BE2C (cell line): ENCODE measurements at regions not wholly inside any gene's neighbourhood (a gene's known extent, or its start where the extent isn't known, plus 50 kb on each side); places are given as distances from the start of the nearest gene placed in this dataset.

Source experiments
- DNase-seq: peaks from one replicate; pipeline ENCODE4 v3.0.0-alpha.2; 2020
- H3K27me3 ChIP-seq: fragments of 250-450 bp; sonication (Bioruptor Pico); 2 replicates; pipeline ENCODE4 v1.5.1; 2020; ENCODE audit warnings: mild to moderate bottlenecking
- H3K36me3 ChIP-seq: fragments of 250-450 bp; sonication (Bioruptor Pico); 2 replicates; pipeline ENCODE4 v1.5.1; 2020; ENCODE audit warnings: mild to moderate bottlenecking
- H3K4me1 ChIP-seq: fragments of 250-450 bp; sonication (Bioruptor Pico); 2 replicates; pipeline ENCODE4 v1.5.1; 2020
- H3K4me3 ChIP-seq: 2 replicates; pipeline ENCODE4 v1.5.1; 2011; ENCODE audit warnings: low read depth, low read length
- H3K9me3 ChIP-seq: fragments of 250-450 bp; sonication (Bioruptor Pico); 2 replicates; pipeline ENCODE4 v1.5.1; 2020
- TF ChIP-seq, protein P1 (sequence below): IDR thresholded peaks from 2 replicates; pipeline ENCODE4 v1.5.1; 2012; ENCODE audit warnings: mild to moderate bottlenecking, low read depth, low read length

GRCh38 chr7:125848157-125848556, 918.5 kb upstream of the POT1 start:
- TF ChIP-seq, protein P1, sequence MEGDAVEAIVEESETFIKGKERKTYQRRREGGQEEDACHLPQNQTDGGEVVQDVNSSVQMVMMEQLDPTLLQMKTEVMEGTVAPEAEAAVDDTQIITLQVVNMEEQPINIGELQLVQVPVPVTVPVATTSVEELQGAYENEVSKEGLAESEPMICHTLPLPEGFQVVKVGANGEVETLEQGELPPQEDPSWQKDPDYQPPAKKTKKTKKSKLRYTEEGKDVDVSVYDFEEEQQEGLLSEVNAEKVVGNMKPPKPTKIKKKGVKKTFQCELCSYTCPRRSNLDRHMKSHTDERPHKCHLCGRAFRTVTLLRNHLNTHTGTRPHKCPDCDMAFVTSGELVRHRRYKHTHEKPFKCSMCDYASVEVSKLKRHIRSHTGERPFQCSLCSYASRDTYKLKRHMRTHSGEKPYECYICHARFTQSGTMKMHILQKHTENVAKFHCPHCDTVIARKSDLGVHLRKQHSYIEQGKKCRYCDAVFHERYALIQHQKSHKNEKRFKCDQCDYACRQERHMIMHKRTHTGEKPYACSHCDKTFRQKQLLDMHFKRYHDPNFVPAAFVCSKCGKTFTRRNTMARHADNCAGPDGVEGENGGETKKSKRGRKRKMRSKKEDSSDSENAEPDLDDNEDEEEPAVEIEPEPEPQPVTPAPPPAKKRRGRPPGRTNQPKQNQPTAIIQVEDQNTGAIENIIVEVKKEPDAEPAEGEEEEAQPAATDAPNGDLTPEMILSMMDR: no peak
- Histone ChIP-seq H3K9me3 (no peaks in the 10 kb centered on the region), H3K27me3 (no peaks in the 10 kb centered on the region), H3K36me3 (no peaks in the 10 kb centered on the region), H3K4me3 (no peak overlapping the region), H3K4me1 (no peaks in the 10 kb centered on the region)
- no peak for DNase-seq

DNA sequence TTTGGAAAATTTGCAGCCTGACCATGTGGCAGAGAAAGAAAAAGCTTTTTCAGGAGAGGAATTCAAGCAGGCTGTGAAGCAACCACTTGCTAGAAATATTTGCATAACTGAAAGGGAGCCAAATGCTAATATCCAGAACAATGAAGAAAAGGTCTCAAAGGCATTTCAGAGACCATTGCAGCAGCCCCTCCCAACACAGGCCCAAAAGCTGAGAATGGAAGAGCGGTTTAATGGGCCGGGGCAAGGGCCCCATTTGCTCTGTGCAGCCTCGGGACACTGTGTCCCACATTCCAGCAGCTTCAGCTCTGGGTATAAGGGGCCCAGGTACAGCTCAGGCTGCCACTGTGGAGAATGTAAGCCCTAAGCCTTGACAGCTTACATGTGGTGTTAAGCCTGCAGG, 918.1 kb upstream of the POT1 start:
- Histone ChIP-seq H3K27me3 (no peaks in the 10 kb centered on the region), H3K4me3 (no peak overlapping the region), H3K9me3 (no peaks in the 10 kb centered on the region), H3K4me1 (no peaks in the 10 kb centered on the region), H3K36me3 (no peaks in the 10 kb centered on the region)
- DNase-seq: no peak
- TF ChIP-seq, protein P1: no peak

- Histone ChIP-seq H3K9me3 (no peaks in the 10 kb centered on the region), H3K27me3 (no peaks in the 10 kb centered on the region), H3K36me3 (no peaks in the 10 kb centered on the region), H3K4me3 (no peak overlapping the region), H3K4me1 (no peaks in the 10 kb centered on the region)
- TF ChIP-seq, protein P1: no peak
- DNase-seq: no peak
Observed at GRCh38 chr7:125847055-125847454, 917.4 kb upstream of the POT1 start.

- TF ChIP-seq, protein P1: no peak
- Histone ChIP-seq H3K4me3 (no peak overlapping the region), H3K9me3 (no peaks in the 10 kb centered on the region), H3K4me1 (no peaks in the 10 kb centered on the region), H3K36me3 (no peaks in the 10 kb centered on the region), H3K27me3 (no peaks in the 10 kb centered on the region)
- no peak for DNase-seq
Observed at GRCh38 chr7:125845686-125846085, 916.1 kb upstream of the POT1 start.

GRCh38 chr7:125834421-125834820, 904.8 kb upstream of the POT1 start:
- no peaks in the 10 kb centered on the region for H3K9me3 ChIP-seq
- H3K4me3 ChIP-seq: no peak overlapping the region
- no peaks in the 10 kb centered on the region for H3K27me3 ChIP-seq
- DNase-seq: no peak
- no peaks in the 10 kb centered on the region for H3K36me3 ChIP-seq
- TF ChIP-seq, protein P1: no peak
- no peaks in the 10 kb centered on the region for H3K4me1 ChIP-seq

DNA sequence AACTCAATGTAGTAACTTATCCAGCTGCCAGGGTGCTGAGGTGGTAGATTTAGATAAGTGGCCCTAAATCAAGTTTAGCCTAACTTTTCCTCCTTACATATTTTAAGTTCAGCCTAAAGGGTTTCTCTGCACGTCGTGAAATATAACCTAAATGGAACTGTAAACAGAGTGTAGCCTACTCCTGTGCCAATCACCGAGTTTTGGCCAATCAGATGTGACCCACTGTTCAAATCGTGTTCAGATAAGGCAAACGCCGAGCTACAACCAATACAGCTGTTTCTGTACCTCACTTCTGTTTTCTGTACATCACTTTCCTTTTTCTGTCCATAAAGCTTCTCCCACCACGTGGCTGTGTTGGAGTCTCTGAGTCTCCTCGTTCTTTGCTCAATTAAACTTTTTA, 904.2 kb upstream of the POT1 start:
- H3K4me3 ChIP-seq: no peak overlapping the region
- no peak for DNase-seq
- TF ChIP-seq, protein P1: no peak

More for the DNA sequence above, 904.2 kb upstream of the POT1 start:
- Histone ChIP-seq H3K9me3 (no peaks in the 10 kb centered on the region), H3K27me3 (no peaks in the 10 kb centered on the region), H3K36me3 (no peaks in the 10 kb centered on the region), H3K4me1 (no peaks in the 10 kb centered on the region)
